ENCODE measurements at regions not wholly inside any gene's neighbourhood (a gene's known extent, or its start where the extent isn't known, plus 50 kb on each side); places are given as distances from the start of the nearest gene placed in this dataset.
"Not testable (repeated sequence)": the region's sequence is repeated elsewhere in the genome, so short reads cannot be mapped to it uniquely, and the experiment has no call there.

- intact Hi-C loops (cut with DNase I), result no loop called here
- DNase-seq, result no peak
- ATAC-seq (ENCODE audit: poor library complexity), result no peak
Observed at GRCh38 chr13:68666774-68667397, 1436.8 kb upstream of the PCDH9 start.

- ATAC-seq (ENCODE audit: poor library complexity), result no peak
- intact Hi-C loops (cut with DNase I), result no loop called here
- DNase-seq, result no peak
Observed at GRCh38 chr13:68645814-68646213, 1415.7 kb upstream of the PCDH9 start.

GRCh38 chr13:68644611-68645010, 1414.5 kb upstream of the PCDH9 start:
- ATAC-seq (ENCODE audit: poor library complexity) (no peak), DNase-seq (no peak)
- intact Hi-C loops (cut with DNase I), result no loop called here

GRCh38 chr13:68636784-68637183, 1406.6 kb upstream of the PCDH9 start:
- DNase-seq (no peak), ATAC-seq (ENCODE audit: poor library complexity) (no peak)
- intact Hi-C loops (cut with DNase I), result no loop called here

- intact Hi-C loops (cut with DNase I), result no loop called here
- no peak for DNase-seq
- no peak for ATAC-seq (ENCODE audit: poor library complexity)
Observed at GRCh38 chr13:68628994-68629393, 1398.9 kb upstream of the PCDH9 start.

- no peak for ATAC-seq (ENCODE audit: poor library complexity)
- intact Hi-C loops (cut with DNase I), result no loop called here
Observed at GRCh38 chr13:68627379-68627778, 1397.2 kb upstream of the PCDH9 start.

GRCh38 chr13:68616600-68617222, 1386.6 kb upstream of the PCDH9 start:
- no peak for ATAC-seq (ENCODE audit: poor library complexity)
- intact Hi-C loops (cut with DNase I), result no loop called here
- no peak for DNase-seq

More at GRCh38 chr13:68627379-68627778, 1397.2 kb upstream of the PCDH9 start:
- DNase-seq, result no peak

- intact Hi-C loops (cut with DNase I), result no loop called here
- ATAC-seq (ENCODE audit: poor library complexity) (no peak), DNase-seq (no peak)
Observed at GRCh38 chr13:68609661-68610060, 1379.5 kb upstream of the PCDH9 start.

GRCh38 chr13:68608147-68608546, 1378.0 kb upstream of the PCDH9 start:
- ATAC-seq (ENCODE audit: poor library complexity), result no peak
- intact Hi-C loops (cut with DNase I), result no loop called here
- no peak for DNase-seq

- no peak for DNase-seq
- intact Hi-C loops (cut with DNase I), result no loop called here
- ATAC-seq (ENCODE audit: poor library complexity), result no peak
Observed at GRCh38 chr13:68597641-68598040, 1367.5 kb upstream of the PCDH9 start.

- no peak for DNase-seq
- no peak for ATAC-seq (ENCODE audit: poor library complexity)
- intact Hi-C loops (cut with DNase I), result no loop called here
Observed at GRCh38 chr13:68588623-68589022, 1358.5 kb upstream of the PCDH9 start.

GRCh38 chr13:68584776-68585175, 1354.6 kb upstream of the PCDH9 start:
- ATAC-seq (ENCODE audit: poor library complexity) (no peak), DNase-seq (no peak)
- intact Hi-C loops (cut with DNase I), result no loop called here

- intact Hi-C loops (cut with DNase I), result no loop called here
- DNase-seq, result no peak
- no peak for ATAC-seq (ENCODE audit: poor library complexity)
Observed at GRCh38 chr13:68574053-68574452, 1343.9 kb upstream of the PCDH9 start.

GRCh38 chr13:68551701-68552522, 1321.8 kb upstream of the PCDH9 start:
- intact Hi-C loops (cut with DNase I), result no loop called here
- DNase-seq, result no peak
- no peak for ATAC-seq (ENCODE audit: poor library complexity)

GRCh38 chr13:68550330-68550729, 1320.2 kb upstream of the PCDH9 start:
- ATAC-seq (ENCODE audit: poor library complexity) (no peak), DNase-seq (no peak)
- intact Hi-C loops (cut with DNase I), result no loop called here

GRCh38 chr13:68540244-68540643, 1310.1 kb upstream of the PCDH9 start:
- ATAC-seq (ENCODE audit: poor library complexity) (no peak), DNase-seq (no peak)
- intact Hi-C loops (cut with DNase I), result no loop called here

- no peak for ATAC-seq (ENCODE audit: poor library complexity)
- no peak for DNase-seq
- intact Hi-C loops (cut with DNase I), result no loop called here
Observed at GRCh38 chr13:68535329-68535728, 1305.2 kb upstream of the PCDH9 start.

GRCh38 chr13:68527167-68527566, 1297.0 kb upstream of the PCDH9 start:
- intact Hi-C loops (cut with DNase I); ATAC-seq (ENCODE audit: poor library complexity); DNase-seq: not testable (repeated sequence)

GRCh38 chr13:68523838-68524424, 1293.8 kb upstream of the PCDH9 start:
- intact Hi-C loops (cut with DNase I), result no loop called here
- DNase-seq (no peak), ATAC-seq (ENCODE audit: poor library complexity) (no peak)

- intact Hi-C loops (cut with DNase I), result no loop called here
- DNase-seq, result no peak
- ATAC-seq (ENCODE audit: poor library complexity), result no peak
Observed at GRCh38 chr13:68522184-68522583, 1292.0 kb upstream of the PCDH9 start.

Data from Right ventricle myocardium superior (tissue), 1 donor.